Glomerular visceral epithelial cell (primary cell): ENCODE measurements at regions not wholly inside any gene's neighbourhood (a gene's known extent, or its start where the extent isn't known, plus 50 kb on each side); places are given as distances from the start of the nearest gene placed in this dataset.

Experiments
- DNase-seq: peaks from one replicate; pipeline ENCODE4 v3.0.0-alpha.2; 2016; ENCODE audit errors: extremely low spot score

DNA sequence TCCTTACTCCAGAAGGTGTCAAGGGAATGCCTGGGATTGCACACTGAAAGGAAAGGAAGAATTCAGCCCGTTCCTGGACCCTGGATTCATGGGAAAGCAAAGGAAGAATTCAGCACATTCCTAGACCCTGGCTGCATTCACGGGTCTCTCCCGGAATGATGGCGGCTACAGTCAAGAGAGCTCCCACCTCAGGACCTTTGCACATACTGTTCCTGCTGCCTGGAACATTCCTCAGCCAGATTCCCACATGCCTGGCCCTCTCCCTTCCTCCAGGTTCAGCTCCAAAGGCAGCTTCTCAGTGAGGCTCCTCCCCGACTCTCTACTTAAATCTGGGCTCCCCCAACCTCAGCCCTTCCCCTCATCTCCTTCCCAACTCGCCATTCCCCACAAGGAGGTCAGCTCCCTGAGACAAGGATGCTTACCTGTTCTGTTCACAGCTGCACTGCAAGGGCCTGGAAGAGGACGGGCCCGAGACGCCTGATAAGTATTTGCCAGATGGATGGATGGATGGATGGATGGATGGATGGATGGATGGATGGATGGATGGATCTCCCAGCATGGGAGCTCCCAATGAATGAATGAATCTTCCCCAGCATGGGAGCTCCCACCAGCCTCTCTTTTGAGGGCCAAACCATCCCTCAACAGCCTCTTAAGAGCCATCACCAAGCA lies 77.4 kb downstream of the NCOR2 start:
- DNase-seq, result no peak

DNA sequence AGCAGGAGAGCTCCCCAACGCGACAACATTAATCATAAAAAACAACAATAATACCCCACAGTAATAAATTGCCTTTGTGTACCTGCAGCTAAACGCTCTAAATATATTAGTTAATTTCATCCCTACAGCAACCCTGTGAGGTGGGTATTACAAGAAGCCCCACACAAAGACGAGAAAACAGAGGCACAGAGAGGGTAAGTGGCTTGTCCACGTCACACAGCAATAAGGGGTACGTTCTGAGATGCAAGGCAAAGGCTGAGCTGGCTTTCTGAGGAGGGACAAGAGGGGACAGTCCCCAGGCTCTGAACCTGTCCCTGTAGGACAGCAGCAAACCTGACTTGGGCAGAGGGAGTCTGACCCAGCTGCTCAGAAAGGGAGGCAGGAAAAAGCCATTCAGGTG lies 78.2 kb downstream of the NCOR2 start:
- no peak for DNase-seq

DNA sequence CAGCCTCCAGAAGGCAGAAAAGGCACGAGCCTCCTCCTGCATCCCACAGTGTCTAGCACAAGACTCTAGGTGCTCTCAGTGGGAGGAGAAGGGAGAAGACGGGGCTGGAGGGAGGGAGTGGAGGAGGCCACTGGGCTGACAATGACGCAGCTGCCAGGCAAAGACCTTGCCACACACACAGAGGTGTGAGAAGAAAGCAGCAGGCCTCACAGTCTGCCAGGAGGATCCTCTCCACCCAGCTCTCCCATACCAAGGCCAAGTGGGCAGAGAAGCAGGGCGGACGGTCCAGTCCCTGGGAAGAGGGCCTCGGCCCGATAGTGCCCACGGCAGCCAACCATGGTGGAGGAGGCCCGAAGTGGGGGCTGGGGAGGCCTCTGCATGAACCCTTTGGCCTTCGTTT lies 78.9 kb downstream of the NCOR2 start:
- DNase-seq, result no peak

DNA sequence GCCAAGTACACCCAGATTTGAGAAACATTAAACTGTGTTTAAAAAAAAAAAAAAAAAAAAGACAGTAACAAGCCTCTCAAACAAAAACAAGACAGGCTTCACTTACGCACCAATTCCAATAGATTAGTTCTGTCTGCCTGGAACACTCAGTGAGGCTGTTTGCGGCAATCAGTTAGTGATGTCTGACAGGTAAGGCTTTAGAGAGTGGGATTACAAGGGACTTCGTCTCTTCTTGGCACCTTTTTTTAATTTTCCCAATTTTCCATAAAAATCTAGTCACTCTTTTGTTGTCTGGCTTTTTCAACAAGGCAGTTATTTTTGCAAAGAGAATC lies 79.6 kb downstream of the NCOR2 start:
- no peak for DNase-seq

DNA sequence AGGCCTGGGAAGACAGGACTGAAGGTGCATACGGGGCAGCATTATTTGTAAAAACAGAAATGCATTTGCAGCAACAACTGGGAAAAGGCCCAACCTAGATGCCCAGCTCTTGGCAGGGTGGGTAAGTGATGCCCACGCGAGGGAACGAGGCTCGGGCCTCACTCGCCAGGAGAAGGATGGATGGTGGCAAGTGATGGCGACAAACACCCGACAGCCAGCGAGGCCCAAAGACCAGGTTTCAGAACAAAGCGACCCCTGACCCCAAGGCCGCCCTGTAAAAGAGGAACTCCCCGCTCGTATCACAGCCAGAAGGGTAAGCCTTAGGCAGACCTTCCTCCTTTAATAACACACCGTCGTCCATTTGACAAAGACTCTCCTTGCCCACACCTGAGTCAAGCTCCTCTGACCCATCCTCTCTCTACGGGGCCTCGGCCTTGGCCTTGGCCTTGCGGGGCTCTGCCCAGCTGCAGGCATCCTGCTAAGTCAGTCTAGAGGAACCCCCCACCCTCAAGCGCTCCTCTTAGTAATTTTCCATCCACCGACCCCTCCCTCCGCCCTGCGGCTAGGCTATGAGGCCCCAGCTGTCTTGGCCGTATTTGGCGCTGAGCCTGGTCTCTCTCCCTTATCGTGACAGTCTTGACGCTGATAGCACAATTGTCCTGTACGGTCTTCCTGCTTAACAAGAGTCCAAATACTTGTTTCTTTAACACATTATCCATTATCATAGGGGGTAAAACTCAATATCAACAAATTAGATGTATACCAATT lies 80.2 kb downstream of the NCOR2 start:
- no peak for DNase-seq

DNA sequence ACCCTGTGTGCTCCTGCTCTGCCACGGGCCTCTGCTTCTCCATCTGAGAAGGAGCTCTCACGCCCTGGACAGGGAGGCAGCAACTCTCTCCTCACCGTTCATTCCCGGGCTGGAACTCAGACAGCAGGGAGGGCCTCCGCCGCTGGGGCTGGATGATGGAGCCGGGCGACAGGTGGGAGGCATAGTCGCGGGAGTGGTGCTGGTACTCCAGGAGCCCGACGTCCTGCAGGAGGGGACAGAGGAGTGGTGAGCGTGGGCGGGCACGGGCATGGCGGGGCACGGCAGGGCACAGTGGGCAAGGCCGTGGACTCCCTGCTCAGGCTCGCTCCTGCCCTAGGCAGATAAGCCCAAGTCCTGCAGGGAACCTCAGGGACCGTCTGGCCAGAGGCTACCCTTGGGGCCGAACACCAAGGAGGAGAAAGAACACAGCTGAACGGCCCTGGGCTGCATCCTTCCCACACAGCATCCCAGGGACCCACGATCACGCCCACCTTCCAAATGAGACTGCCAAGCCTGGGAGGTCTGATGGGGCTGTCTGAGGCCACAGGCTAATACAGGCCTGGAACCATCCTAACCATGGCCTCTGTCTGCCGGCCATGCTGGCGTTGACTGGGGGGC lies 81.0 kb downstream of the NCOR2 start:
- DNase-seq, result no peak

DNA sequence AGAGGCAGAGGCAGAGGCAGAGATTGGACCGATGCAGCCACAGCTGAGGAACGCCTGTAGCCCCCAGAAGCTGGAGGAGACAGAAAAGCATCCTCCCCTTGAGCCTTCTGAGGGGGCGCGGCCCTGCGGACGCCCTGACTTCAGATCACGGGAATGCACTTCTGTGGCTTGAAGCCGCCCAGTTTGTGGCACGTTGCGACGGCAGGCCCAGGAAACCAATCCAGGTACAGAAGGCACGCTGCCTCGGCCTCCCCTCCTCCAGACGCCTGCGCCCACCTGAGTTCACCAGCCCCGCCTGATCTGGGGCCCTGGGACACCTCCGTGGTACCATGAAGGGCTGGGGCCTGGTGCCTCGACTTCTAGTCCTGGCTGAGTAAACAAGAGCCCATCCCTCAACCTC lies 82.0 kb downstream of the NCOR2 start:
- DNase-seq, result no peak

DNA sequence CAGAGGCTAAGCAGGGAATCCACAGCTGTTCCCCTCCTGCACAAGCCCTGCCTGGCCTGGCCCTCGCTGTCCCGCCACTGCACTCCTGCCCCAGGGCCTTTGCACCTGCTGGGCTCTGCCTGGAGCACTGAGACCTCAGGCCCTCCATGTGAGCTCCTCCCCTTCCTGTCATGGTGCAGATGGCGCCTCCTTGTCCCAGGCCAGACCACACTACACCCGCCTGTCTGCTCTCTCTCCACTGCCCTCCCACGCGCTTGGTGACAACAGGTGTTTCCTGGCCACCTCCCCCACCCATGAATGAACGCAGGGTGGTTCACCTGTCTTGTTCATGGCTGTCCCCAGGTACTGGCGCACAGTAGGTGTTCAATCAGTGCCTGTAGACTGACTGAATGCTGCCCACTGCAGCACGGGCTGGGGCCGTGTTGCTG lies 82.9 kb downstream of the NCOR2 start:
- no peak for DNase-seq

DNA sequence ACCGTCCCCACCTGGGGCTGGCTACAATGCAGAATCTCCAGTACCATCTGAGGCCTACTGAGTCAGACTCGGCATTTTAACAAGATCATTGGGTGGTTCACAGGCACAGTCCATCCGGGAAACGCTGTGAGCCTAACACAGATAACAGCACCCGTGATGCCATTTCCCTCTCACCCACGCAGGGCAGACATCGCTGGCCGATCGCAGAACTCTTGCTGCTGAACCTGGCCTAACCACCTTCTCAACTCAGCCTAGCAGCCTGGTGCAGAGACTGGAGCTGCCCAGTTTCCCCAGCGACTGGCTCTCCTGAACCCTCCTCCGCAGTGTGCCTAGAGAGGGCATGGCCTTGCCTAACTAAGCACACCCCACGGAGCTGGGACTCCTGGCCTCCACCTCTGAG lies 83.3 kb downstream of the NCOR2 start:
- no peak for DNase-seq

DNA sequence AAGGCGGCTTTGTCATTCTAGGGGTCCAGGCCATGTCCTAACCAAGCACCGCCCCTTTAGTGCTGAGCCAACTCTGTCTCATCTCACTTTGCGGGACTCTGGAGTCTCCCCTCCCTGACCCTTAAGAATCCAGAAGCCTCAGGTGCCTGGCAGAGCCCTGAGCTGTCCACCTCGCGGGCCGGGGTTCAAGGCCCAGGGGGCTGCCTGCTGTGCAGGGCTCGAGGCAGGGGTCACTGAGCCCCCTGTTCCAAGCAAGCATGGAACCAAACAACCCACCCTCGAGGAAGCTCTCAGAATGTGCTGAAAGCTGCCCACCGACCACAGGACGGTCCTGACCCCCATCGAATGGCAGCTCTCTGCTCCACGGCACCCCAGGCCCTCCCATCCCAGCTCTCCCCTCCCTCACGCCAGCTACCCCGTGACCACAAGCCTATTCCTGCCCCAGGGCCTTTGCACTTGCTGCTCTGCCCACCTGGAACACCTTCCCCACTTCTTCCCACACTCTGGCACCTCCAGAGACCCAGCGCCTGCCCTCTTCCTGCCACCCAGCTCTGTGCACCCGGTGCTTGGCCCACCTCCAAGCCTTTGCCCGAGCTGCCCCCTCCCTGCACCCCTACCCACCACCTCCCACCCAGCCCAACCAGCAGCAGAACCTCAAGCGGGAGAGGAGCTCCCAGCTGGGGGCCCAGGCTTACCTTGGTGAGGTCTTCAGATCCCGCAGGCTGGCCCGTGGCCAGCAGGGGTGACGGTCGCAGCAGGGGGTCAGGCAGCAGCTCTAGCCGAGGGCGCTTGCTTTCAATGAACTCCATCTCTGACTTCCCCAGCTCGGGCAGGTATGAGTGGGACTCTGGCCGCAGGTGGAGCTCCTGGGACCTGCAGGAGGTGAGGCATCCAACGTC lies 84.3 kb downstream of the NCOR2 start:
- DNase-seq, result no peak

DNA sequence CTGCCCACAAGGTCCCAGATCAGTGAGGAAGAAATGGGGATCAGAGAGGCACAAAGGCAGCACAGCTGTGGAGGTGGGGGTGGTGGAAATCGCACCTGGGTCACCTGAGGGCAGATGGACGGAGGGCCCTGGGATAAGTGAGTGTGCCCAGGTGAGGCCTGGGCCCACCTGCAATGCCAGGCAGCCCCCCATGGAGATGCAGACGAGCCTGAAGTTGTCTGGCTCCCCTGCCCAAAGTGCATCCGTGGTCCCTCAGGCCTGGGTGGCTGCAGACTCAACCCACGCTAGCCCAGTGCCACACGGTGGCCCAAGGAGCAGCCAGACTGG lies 84.9 kb downstream of the NCOR2 start:
- DNase-seq, result no peak

DNA sequence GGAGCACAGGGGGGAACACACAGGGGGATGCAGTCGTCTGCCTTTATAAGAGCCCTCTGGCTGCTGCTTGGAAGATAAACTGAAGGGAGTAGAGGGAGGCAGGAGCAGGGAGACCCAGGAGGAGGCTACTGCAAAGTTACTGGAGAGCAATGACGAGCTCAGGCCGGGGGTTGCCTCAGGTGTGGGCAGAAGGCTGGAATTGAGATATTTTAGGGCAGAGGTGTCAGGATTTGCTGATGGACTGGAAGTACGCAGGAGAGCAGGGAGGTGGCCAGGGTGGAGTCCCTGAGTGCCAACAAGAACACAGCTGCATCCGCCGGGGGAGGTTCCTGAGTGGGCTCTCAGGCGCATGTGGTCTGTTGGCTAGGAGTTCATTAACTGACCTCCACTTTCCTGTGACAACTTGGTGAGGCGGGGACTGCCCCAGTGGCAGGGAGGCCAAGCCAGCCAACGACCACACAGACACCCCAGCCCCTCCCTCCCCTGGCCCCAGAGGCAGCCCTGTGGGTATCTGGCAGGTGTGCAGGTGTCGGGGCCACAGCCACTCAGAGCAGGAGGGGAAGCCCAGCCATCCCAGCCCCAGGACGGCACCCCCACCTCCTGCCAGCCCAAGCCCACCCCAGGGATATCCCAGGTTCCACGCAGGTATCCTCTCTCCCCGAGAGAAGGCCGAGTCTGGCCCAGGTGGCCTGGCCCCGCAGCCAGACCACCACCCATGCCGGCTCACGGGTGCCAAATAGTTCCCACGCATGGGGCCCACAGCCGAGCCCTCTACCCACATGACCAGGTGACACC lies 85.4 kb downstream of the NCOR2 start:
- DNase-seq, result no peak

DNA sequence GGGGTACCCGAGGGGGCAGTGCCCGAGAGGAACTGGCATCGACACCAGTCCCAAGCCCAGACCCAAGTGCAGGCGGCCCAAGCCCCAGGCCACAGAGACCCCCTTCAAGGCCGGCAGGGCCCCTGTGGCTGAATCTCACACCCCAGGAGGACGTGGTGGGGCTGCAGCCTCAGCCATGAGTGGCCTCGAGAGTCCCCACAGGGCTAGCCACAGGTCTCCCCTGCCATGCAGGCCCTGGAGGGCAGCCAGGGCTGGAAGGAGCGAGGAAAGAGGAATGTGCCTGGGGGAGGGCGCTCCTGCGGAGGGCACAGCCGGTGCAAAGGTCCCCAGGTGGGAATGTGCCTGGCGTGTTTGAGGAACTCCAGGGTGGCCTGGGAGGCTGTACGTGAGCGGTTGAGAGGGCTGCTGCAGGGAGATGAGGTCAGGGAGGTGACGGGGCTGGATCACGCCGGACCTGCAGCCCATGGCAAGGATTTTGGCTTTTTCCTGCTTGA lies 86.1 kb downstream of the NCOR2 start:
- DNase-seq, result peak; percentile 4

DNA sequence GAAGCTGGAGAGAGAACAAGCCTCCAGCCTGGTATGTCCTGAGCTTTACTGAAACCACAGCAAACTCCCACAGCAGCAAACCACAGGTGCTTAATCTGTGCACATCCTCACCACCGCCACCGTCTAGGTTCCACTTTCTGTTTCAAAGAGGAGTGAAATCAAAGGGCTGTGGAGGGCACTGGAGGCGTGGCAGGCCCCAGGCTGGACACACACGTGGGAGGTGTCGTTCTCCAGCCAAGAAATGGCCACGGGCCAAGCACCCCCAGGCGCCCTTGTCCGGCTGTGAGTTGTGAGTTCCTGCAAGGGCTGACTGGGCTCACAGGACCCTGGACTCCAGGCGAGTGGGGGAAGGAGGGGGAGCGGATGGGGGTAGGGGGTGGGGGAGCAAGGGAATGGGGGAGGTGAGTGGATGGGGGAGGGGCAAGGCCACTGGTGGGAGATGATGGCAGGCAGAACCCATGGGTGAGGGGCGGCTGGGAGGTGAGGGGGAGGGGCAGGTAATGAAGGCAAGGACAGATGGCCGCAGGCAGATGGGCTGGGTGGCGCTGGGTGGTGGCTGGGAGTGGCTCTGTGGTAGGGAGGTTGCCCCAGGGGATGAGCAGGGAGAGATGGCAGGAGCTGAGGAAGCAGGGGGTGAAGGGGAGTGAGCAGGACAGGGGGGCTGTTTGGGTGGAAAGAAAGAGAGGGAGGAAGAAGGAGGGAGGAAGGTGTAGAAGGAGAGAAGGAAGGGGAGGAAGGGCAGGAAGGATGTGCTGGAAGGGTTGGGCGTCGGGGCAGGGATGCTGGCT lies 86.7 kb downstream of the NCOR2 start:
- peak; percentile 88 for DNase-seq

DNA sequence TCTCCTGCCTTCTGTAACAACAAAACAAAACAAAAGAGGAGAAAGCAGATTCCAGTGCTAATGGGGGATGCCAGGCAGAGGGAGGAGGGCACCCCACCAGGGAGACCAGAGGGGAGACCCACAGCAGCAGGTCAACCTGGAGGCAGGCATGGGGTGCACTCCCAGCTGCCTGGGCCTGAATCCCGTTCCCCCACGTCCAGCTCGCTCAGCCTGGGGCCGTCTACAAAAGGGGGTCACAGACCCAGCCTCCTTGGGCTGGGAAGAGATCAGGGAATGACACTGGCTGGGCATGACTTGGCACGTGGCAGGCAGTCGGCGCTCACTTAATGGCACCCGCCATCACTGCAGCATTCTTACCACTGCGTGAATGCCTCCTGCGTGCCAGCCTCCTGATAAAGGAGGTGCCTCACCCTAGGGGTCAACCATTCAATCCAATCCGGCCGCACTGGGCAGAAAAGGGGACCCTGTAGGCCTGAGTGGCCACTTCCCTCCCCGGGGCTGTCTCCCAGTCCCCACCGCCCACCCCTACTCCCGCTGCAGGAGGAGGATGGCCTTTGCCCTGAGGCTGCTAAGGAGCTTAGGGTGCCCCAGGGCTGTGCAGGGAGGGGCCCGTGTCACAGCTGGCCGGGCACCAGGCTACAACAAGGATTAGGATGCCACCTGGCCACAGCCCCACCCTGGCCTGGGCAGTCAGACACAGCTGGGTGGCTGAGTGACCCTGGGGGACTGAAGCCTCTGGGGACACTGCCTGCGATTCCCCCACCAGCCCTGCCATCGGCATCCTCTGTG lies 87.5 kb downstream of the NCOR2 start:
- DNase-seq, result no peak

DNA sequence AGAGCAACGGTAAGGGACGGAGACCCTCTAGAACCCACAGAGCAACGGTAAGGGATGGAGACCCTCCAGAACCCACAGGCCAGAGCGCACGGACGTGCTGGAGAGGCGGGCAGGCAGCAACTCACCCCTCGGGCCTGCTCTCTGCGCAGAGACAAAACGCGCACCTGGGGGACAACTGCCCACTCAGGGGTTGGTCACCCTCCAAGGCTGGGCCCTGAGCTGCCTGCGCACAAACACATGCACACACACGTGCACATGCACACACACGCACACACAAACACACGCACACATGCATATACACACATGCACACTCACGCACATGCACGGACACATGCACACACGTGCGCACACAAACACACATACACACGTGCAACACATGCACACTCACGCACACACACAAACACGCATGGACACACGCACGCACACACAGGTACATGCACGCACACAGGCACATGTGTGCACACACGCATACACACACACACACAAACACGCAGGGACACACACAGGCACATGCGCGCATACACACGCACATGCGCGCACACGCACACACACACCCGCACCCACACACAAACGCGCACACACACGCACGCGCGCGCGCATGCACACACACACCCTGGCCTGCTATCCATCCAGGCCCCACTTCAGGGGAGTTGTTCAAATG lies 88.3 kb downstream of the NCOR2 start:
- no peak for DNase-seq

DNA sequence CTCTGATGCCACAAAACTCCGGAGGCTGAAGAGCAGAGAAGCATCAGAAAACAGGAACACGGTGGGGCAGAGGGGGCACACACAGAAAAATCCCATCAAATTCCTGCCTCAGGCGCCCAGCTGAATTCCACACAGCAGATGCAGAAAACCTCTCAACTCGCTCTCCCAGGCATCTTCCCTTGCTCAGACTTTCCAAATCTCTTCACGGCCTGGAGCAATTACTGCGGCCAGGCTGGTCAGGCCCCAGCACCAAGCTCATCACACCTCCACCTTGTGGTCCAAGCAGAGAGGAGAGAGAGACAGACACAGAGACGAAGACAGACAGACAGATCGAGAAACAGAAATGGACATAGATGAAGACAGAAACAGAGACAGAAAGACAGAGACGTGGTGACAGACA lies 89.0 kb downstream of the NCOR2 start:
- DNase-seq, result no peak

DNA sequence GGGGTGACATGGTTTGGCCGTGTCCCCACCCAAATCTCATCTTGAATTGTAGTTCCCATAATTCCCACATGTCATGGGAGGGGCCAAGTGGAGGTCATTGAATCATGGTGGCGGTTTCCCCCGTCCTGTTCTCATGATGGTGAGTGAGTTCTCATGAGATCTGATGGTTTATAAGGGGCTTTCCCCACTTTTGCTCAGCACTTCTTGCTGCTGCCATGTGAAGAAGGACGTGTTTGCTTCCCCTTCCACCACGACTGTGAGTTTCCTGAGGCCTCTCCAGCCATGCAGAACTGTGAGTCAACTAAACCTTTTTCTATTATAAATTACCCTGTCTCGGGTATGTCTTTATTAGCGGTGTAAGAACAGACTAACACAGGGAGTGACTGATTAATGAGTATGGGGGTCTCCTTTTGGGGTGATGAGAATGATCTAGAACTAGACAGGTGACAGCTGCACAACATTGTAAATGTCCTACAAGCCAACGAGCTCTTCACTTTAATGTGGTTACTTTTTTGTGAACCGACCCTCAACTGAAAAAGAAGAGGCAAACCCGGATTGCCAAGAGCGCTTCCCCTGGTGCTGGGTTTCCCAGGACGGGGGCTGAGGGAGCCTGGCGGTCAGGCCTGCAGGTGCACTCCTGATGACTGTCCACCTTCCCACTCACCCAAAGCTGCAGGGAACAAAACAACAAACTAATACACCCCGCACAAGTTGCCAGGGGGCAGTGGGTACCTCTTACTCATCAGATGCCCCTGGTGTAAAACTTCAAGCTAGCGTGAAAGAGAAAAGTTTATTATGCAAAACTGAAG lies 90.1 kb downstream of the NCOR2 start:
- DNase-seq, result peak; percentile 87
